Type B pancreatic cell (in vitro differentiated cells): ENCODE measurements at regions not wholly inside any gene's neighbourhood (a gene's known extent, or its start where the extent isn't known, plus 50 kb on each side); places are given as distances from the start of the nearest gene placed in this dataset.

Source experiments
- DNase-seq: peaks from one replicate; pipeline ENCODE4 v3.0.0; 2021; ENCODE audit warnings: mixed read lengths; ENCODE audit not compliant: unreplicated experiment; ENCODE audit errors: extremely low spot score
- H3K27ac Mint-ChIP-seq: 2 replicates; pipeline ENCODE4 v1.8.0; 2021; ENCODE audit warnings: mild to moderate bottlenecking, mixed read lengths
- H3K27me3 Mint-ChIP-seq: 2 replicates; pipeline ENCODE4 v1.8.0; 2021; ENCODE audit warnings: mixed read lengths
- H3K36me3 Mint-ChIP-seq: 2 replicates; pipeline ENCODE4 v1.8.0; 2021; ENCODE audit warnings: mixed read lengths
- H3K4me1 Mint-ChIP-seq: one replicate; pipeline ENCODE4 v1.8.0; 2021; ENCODE audit warnings: mixed read lengths; ENCODE audit not compliant: unreplicated experiment
- H3K4me3 Mint-ChIP-seq: 2 replicates; pipeline ENCODE4 v1.8.0; 2021; ENCODE audit warnings: mild to moderate bottlenecking, mixed read lengths
- H3K9me3 Mint-ChIP-seq: 2 replicates; pipeline ENCODE4 v1.8.0; 2021; ENCODE audit warnings: mixed read lengths
- TF ChIP-seq, protein P1 (sequence below): fragments of 200-600 bp; sonication (generic); conservative IDR thresholded peaks from 2 replicates; pipeline ENCODE4 v1.5.0; 2021; ENCODE audit warnings: antibody characterized with exemption, mild to moderate bottlenecking

DNA sequence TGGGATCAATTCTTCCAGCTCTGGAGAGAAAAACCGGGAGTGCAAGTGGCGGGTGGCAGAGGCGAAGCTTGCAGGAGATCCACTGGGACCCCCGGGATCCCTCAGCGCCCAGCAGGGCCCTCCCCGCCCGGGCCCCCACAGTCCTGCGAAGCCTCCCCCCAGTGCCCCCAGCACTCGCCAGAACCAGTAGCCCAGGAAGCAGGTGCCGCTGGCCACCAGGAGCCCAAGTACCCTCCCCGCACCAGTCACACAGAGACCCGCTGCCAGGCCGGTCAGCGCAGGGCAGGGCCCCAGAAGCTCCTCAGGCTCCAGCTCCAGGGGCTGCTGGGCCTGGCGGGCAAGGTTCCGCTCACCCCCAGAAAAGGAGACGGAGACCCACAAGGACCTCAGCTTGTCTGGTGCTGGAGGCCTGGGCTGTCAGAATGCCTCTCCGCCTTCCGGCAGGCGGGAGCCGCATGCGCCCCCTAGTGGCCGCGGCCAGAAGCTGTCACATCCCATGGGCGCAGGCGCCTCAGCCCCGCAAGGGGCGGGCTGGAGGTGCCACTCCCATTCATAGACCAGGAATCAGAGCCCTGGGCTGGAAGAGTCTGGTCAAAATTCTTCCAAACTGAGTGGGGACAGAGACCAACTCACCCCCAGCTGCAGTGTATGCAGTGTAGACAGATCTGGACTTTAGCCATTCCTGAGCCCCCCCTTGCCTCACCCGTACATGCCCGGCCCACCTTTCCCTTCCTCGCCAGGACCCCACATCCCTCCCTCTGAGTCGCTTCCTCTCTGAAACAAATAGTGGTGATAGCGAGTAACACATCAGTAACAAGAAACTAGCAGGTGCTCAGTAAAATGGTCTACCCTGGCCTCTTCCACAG, 1002.3 kb downstream of the KCNJ18 start:
- peaks cover 4% of the 10 kb centered on the region for H3K9me3 Mint-ChIP-seq
- no peaks in the 10 kb centered on the region for H3K4me1 Mint-ChIP-seq

DNA sequence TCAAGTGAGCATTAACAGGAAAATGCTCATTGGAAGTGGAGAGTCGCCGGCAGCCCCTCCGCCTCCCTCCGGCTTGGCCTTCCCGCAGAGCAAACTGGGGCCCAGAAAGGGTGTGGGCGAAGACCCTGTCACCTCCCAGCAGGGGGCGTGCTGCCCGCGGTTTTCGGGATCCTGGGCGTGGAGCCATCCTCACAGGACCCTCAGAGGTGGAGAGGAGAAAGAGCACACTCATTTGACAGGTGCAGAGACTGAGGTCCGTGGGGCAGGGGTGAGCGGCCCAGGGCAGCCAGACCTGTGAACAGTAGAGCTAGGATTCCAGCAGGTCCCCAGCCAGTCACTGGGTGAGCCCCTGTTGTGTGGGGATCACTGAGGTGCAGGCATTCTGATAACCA, 1002.9 kb downstream of the KCNJ18 start:
- no peaks in the 10 kb centered on the region for H3K4me1 Mint-ChIP-seq
- TF ChIP-seq, protein P1, sequence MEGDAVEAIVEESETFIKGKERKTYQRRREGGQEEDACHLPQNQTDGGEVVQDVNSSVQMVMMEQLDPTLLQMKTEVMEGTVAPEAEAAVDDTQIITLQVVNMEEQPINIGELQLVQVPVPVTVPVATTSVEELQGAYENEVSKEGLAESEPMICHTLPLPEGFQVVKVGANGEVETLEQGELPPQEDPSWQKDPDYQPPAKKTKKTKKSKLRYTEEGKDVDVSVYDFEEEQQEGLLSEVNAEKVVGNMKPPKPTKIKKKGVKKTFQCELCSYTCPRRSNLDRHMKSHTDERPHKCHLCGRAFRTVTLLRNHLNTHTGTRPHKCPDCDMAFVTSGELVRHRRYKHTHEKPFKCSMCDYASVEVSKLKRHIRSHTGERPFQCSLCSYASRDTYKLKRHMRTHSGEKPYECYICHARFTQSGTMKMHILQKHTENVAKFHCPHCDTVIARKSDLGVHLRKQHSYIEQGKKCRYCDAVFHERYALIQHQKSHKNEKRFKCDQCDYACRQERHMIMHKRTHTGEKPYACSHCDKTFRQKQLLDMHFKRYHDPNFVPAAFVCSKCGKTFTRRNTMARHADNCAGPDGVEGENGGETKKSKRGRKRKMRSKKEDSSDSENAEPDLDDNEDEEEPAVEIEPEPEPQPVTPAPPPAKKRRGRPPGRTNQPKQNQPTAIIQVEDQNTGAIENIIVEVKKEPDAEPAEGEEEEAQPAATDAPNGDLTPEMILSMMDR = no peak
- DNase-seq = no peak
- H3K4me3 Mint-ChIP-seq = no peak overlapping the region
- H3K36me3 Mint-ChIP-seq = no peaks in the 10 kb centered on the region
- peaks cover 4% of the 10 kb centered on the region for H3K9me3 Mint-ChIP-seq
- H3K27me3 Mint-ChIP-seq = no peaks in the 10 kb centered on the region
- H3K27ac Mint-ChIP-seq = no peak overlapping the region

More for the DNA sequence above, 1002.3 kb downstream of the KCNJ18 start:
- H3K27ac Mint-ChIP-seq = no peak overlapping the region
- TF ChIP-seq, protein P1 = peak; percentile 23
- H3K36me3 Mint-ChIP-seq = no peaks in the 10 kb centered on the region
- DNase-seq = no peak
- no peaks in the 10 kb centered on the region for H3K27me3 Mint-ChIP-seq
- H3K4me3 Mint-ChIP-seq = no peak overlapping the region

DNA sequence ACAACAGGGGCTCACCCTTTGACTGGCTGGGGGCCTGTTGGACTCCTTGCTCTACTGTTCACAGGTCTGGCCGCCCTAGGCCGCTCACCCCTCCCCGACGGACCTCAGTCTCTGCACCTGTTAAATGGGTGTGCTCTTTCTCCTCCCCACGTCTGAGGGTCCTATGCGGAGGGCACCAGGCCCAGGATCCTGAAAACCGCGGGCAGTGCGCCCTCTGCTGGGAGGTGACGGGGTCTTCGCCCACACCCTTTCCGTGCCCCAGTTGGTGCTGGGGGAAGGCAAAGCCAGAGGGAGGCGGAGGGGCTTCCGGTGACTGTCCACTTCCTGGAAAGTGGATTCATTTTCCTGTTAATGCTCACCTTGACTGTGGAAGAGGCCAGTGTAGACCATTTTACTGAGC, 1010.9 kb downstream of the KCNJ18 start:
- no peak overlapping the region for H3K4me3 Mint-ChIP-seq
- no peaks in the 10 kb centered on the region for H3K4me1 Mint-ChIP-seq
- no peaks in the 10 kb centered on the region for H3K9me3 Mint-ChIP-seq
- TF ChIP-seq, protein P1 = no peak
- no peaks in the 10 kb centered on the region for H3K36me3 Mint-ChIP-seq
- no peak overlapping the region for H3K27ac Mint-ChIP-seq
- DNase-seq = no peak
- no peaks in the 10 kb centered on the region for H3K27me3 Mint-ChIP-seq

DNA sequence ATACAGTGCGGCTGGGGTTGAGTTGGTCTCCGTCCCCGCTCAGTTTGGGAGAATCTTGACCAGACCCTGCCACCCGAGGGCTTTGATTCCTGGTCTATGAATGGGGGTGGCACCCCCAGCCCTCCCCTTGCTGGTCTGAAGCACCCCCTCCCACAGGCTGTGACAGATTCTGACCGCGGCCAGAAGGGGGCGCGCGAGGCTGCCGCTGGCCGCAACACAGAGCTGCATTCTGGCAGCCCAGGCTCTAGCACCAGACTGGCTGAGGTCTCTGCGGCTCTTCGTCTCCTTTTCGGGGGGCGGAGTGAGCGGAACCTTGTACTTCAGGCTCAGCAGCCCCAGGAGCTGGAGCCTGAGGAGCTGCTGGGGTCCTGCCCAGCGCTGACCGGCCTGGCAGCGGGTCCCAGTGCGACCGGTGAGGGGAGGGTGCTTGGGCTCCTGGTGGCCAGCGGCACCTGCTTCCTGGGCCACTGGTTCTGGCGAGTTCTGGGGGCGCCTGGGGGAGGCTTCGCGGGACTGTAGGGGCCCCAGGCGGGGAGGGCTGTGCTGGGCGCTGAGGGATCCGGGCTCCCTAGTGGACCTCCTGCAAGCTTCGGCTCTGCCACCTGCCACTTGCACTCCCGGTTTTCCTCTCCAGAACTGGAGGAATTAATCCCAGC, 1011.6 kb downstream of the KCNJ18 start:
- TF ChIP-seq, protein P1 = no peak
- Mint-ChIP-seq H3K4me3 (no peak overlapping the region), H3K4me1 (no peaks in the 10 kb centered on the region), H3K27me3 (no peaks in the 10 kb centered on the region), H3K27ac (no peak overlapping the region), H3K36me3 (no peaks in the 10 kb centered on the region), H3K9me3 (peaks cover 2% of the 10 kb centered on the region)
- DNase-seq = no peak

DNA sequence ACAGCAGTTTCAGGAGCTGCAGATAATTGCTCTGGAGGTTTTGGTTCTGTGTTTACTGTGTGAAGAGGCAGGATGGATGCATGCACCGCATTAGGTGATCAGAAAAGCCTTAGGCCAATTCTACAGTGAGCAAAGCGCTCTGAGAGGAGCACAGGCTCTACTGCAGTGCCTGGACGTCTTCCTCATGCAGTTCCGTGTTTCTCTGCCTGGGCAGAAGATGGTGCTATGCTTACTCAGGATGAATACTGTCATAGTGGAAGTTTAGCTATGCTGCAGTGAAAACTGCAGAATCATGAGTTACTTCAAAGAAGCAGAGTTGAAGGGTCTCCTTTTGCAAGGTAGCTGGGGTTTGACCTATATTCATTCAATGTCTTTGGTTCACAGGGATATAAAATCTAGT, 1012.4 kb downstream of the KCNJ18 start:
- no peaks in the 10 kb centered on the region for H3K36me3 Mint-ChIP-seq
- no peaks in the 10 kb centered on the region for H3K4me1 Mint-ChIP-seq
- TF ChIP-seq, protein P1 = no peak
- H3K27ac Mint-ChIP-seq = no peak overlapping the region
- no peaks in the 10 kb centered on the region for H3K27me3 Mint-ChIP-seq
- DNase-seq = no peak
- H3K9me3 Mint-ChIP-seq = peaks cover 3% of the 10 kb centered on the region
- H3K4me3 Mint-ChIP-seq = no peak overlapping the region
